NB4 (cell line): ENCODE measurements at regions not wholly inside any gene's neighbourhood (a gene's known extent, or its start where the extent isn't known, plus 50 kb on each side); places are given as distances from the start of the nearest gene placed in this dataset.
"Not testable (repeated sequence)": the region's sequence is repeated elsewhere in the genome, so short reads cannot be mapped to it uniquely, and the experiment has no call there.

Source experiments
- DNase-seq: peaks from one replicate; pipeline ENCODE4 v3.0.0; 2010; ENCODE audit warnings: low read depth
- H3K4me3 ChIP-seq: one replicate; pipeline ENCODE4 v1.5.1; 2011; ENCODE audit warnings: mild to moderate bottlenecking, low read depth, low read length, moderate library complexity
- CTCF ChIP-seq: IDR thresholded peaks from one replicate; pipeline ENCODE4 v1.5.1; 2012; ENCODE audit warnings: low read depth, low read length
- MAX ChIP-seq: IDR thresholded peaks from 2 replicates; pipeline ENCODE4 v1.6.1; 2011; ENCODE audit warnings: low read depth, low read length
- MYC ChIP-seq: IDR thresholded peaks from 2 replicates; pipeline ENCODE4 v1.6.1; 2011; ENCODE audit warnings: low read depth, low read length
- POLR2A ChIP-seq: IDR thresholded peaks from 2 replicates; pipeline ENCODE4 v1.6.1; 2011; ENCODE audit warnings: mild to moderate bottlenecking; ENCODE audit not compliant: insufficient read length; ENCODE audit errors: extremely low read depth

DNA sequence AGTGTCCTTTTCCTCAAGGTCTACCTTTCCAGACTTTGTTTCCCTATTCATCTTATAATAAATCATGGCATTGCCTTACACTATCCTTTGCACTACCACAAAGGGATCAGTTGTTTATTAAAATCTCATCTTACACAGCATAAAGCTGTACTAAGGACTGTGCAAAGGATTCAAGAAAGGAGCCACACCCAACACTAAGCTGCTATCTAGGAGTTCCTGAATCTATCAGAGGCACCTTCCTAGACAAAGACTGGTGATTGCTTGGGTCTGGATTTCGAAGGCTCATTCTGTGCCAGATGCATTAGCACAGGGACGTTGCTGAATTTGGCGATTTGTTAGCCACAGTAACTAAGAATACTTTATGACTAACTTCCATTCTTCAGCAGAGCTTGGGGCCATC lies 412.0 kb downstream of the NUP35 start:
- TF ChIP-seq CTCF = no peak
- TF ChIP-seq MAX = no peak
- no peak for TF ChIP-seq MYC
- no peak for TF ChIP-seq POLR2A
- DNase-seq = no peak
- H3K4me3 ChIP-seq = no peak overlapping the region

DNA sequence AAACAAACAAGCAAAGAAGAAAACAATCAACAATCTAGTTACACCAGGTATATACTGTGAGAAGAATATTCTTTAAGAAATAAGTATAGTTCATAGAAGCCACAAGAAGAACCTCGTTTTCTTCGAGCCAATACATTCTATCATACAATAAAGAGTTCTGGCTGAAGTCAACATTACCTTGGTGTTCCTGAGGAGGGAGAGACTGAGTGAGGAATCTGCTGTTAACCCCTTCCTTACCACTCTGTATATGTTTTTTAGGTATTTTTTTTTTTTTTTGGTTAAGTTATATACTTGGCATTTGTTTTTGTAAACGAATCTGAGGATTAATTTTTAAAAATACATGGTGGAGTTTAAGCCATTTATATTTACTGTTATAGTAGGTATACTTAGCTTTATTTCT lies 412.5 kb downstream of the NUP35 start:
- H3K4me3 ChIP-seq = no peak overlapping the region
- DNase-seq = no peak
- no peak for TF ChIP-seq CTCF
- no peak for TF ChIP-seq POLR2A
- no peak for TF ChIP-seq MAX
- no peak for TF ChIP-seq MYC

- no peak for DNase-seq
- TF ChIP-seq MYC = no peak
- TF ChIP-seq POLR2A = no peak
- TF ChIP-seq CTCF = no peak
- no peak for TF ChIP-seq MAX
- no peak overlapping the region for H3K4me3 ChIP-seq
Measured at GRCh38 chr2:183541766-183542165, 417.5 kb downstream of the NUP35 start.

GRCh38 chr2:183542606-183543005 lies 418.4 kb downstream of the NUP35 start:
- H3K4me3 ChIP-seq = no peak overlapping the region
- TF ChIP-seq POLR2A (no peak), CTCF (no peak), MAX (no peak), MYC (no peak)
- no peak for DNase-seq

GRCh38 chr2:183543222-183543621 lies 419.0 kb downstream of the NUP35 start:
- H3K4me3 ChIP-seq = no peak overlapping the region
- TF ChIP-seq CTCF (no peak), MYC (no peak), MAX (no peak), POLR2A (no peak)
- DNase-seq = no peak

GRCh38 chr2:183543731-183544130 lies 419.5 kb downstream of the NUP35 start:
- no peak overlapping the region for H3K4me3 ChIP-seq
- TF ChIP-seq CTCF (no peak), MYC (no peak), MAX (no peak), POLR2A (no peak)
- no peak for DNase-seq

GRCh38 chr2:183546560-183547350 lies 422.5 kb downstream of the NUP35 start:
- H3K4me3 ChIP-seq = not testable (repeated sequence)

More at GRCh38 chr2:183546560-183547350, 422.5 kb downstream of the NUP35 start:
- DNase-seq = not testable (repeated sequence)
